ENCODE measurements at regions not wholly inside any gene's neighbourhood (a gene's known extent, or its start where the extent isn't known, plus 50 kb on each side); places are given as distances from the start of the nearest gene placed in this dataset.

GRCh38 chr14:29156096-29156495 lies 389.5 kb downstream of the FOXG1 start:
- Histone ChIP-seq H3K4me1 (ENCODE audit: control insufficient read depth, insufficient read depth, low read length, poor library complexity, severe bottlenecking) (no peaks in the 10 kb centered on the region), H3K9me3 (ENCODE audit: control insufficient read depth, low read length) (no peaks in the 10 kb centered on the region), H3K36me3 (ENCODE audit: control insufficient read depth, insufficient read depth, low read length) (no peaks in the 10 kb centered on the region), H3K27ac (ENCODE audit: low read depth, low read length, severe bottlenecking) (no peak overlapping the region), H3K4me3 (ENCODE audit: extremely low read depth, insufficient read depth, low read length, poor library complexity, severe bottlenecking) (no peak overlapping the region)

- Histone ChIP-seq H3K4me3 (ENCODE audit: extremely low read depth, insufficient read depth, low read length, poor library complexity, severe bottlenecking) (no peak overlapping the region), H3K36me3 (ENCODE audit: control insufficient read depth, insufficient read depth, low read length) (no peaks in the 10 kb centered on the region), H3K4me1 (ENCODE audit: control insufficient read depth, insufficient read depth, low read length, poor library complexity, severe bottlenecking) (no peaks in the 10 kb centered on the region), H3K27ac (ENCODE audit: low read depth, low read length, severe bottlenecking) (no peak overlapping the region), H3K9me3 (ENCODE audit: control insufficient read depth, low read length) (no peaks in the 10 kb centered on the region)
- 80% methylated on average over 1 of the region's 4 CpGs; no CpG with 5 or more reads in 1 of the 2 experiments for WGBS, 2 experiments (ENCODE audit: insufficient coverage in 2 of 2)
Measured at GRCh38 chr14:29161593-29161992, 395.0 kb downstream of the FOXG1 start.

GRCh38 chr14:29163109-29163508 lies 396.5 kb downstream of the FOXG1 start:
- Histone ChIP-seq H3K36me3 (ENCODE audit: control insufficient read depth, insufficient read depth, low read length) (no peaks in the 10 kb centered on the region), H3K4me1 (ENCODE audit: control insufficient read depth, insufficient read depth, low read length, poor library complexity, severe bottlenecking) (no peaks in the 10 kb centered on the region), H3K9me3 (ENCODE audit: control insufficient read depth, low read length) (no peaks in the 10 kb centered on the region), H3K4me3 (ENCODE audit: extremely low read depth, insufficient read depth, low read length, poor library complexity, severe bottlenecking) (no peak overlapping the region), H3K27ac (ENCODE audit: low read depth, low read length, severe bottlenecking) (no peak overlapping the region)
- WGBS, 2 experiments (ENCODE audit: insufficient coverage in 2 of 2), result 66 to 89% methylated on average over 2 of the region's 2 CpGs

GRCh38 chr14:29165431-29165830 lies 398.8 kb downstream of the FOXG1 start:
- Histone ChIP-seq H3K4me3 (ENCODE audit: extremely low read depth, insufficient read depth, low read length, poor library complexity, severe bottlenecking) (no peak overlapping the region), H3K4me1 (ENCODE audit: control insufficient read depth, insufficient read depth, low read length, poor library complexity, severe bottlenecking) (no peaks in the 10 kb centered on the region), H3K27ac (ENCODE audit: low read depth, low read length, severe bottlenecking) (no peak overlapping the region), H3K36me3 (ENCODE audit: control insufficient read depth, insufficient read depth, low read length) (no peaks in the 10 kb centered on the region), H3K9me3 (ENCODE audit: control insufficient read depth, low read length) (no peaks in the 10 kb centered on the region)
- WGBS, 2 experiments (ENCODE audit: insufficient coverage in 2 of 2), result no CpG with 5 or more reads among the region's 1 CpG

GRCh38 chr14:29166507-29166906 lies 399.9 kb downstream of the FOXG1 start:
- Histone ChIP-seq H3K36me3 (ENCODE audit: control insufficient read depth, insufficient read depth, low read length) (no peaks in the 10 kb centered on the region), H3K27ac (ENCODE audit: low read depth, low read length, severe bottlenecking) (no peak overlapping the region), H3K9me3 (ENCODE audit: control insufficient read depth, low read length) (no peaks in the 10 kb centered on the region), H3K4me1 (ENCODE audit: control insufficient read depth, insufficient read depth, low read length, poor library complexity, severe bottlenecking) (no peaks in the 10 kb centered on the region), H3K4me3 (ENCODE audit: extremely low read depth, insufficient read depth, low read length, poor library complexity, severe bottlenecking) (no peak overlapping the region)
- 60% methylated on average over 1 of the region's 1 CpG; no CpG with 5 or more reads in 1 of the 2 experiments for WGBS, 2 experiments (ENCODE audit: insufficient coverage in 2 of 2)

GRCh38 chr14:29168149-29168548 lies 401.6 kb downstream of the FOXG1 start:
- Histone ChIP-seq H3K27ac (ENCODE audit: low read depth, low read length, severe bottlenecking) (no peak overlapping the region), H3K4me3 (ENCODE audit: extremely low read depth, insufficient read depth, low read length, poor library complexity, severe bottlenecking) (no peak overlapping the region), H3K4me1 (ENCODE audit: control insufficient read depth, insufficient read depth, low read length, poor library complexity, severe bottlenecking) (no peaks in the 10 kb centered on the region), H3K36me3 (ENCODE audit: control insufficient read depth, insufficient read depth, low read length) (no peaks in the 10 kb centered on the region), H3K9me3 (ENCODE audit: control insufficient read depth, low read length) (no peaks in the 10 kb centered on the region)
- 78 to 93% methylated on average over 4 to 6 of the region's 7 CpGs for WGBS, 2 experiments (ENCODE audit: insufficient coverage in 2 of 2)

- Histone ChIP-seq H3K4me1 (ENCODE audit: control insufficient read depth, insufficient read depth, low read length, poor library complexity, severe bottlenecking) (no peaks in the 10 kb centered on the region), H3K27ac (ENCODE audit: low read depth, low read length, severe bottlenecking) (no peak overlapping the region), H3K9me3 (ENCODE audit: control insufficient read depth, low read length) (no peaks in the 10 kb centered on the region), H3K36me3 (ENCODE audit: control insufficient read depth, insufficient read depth, low read length) (no peaks in the 10 kb centered on the region), H3K4me3 (ENCODE audit: extremely low read depth, insufficient read depth, low read length, poor library complexity, severe bottlenecking) (no peak overlapping the region)
- WGBS, 2 experiments (ENCODE audit: insufficient coverage in 2 of 2), result 82 to 89% methylated on average over 3 of the region's 5 CpGs
Measured at GRCh38 chr14:29169408-29169807, 402.8 kb downstream of the FOXG1 start.

- Histone ChIP-seq H3K9me3 (ENCODE audit: control insufficient read depth, low read length) (no peaks in the 10 kb centered on the region), H3K27ac (ENCODE audit: low read depth, low read length, severe bottlenecking) (no peak overlapping the region), H3K4me1 (ENCODE audit: control insufficient read depth, insufficient read depth, low read length, poor library complexity, severe bottlenecking) (no peaks in the 10 kb centered on the region), H3K4me3 (ENCODE audit: extremely low read depth, insufficient read depth, low read length, poor library complexity, severe bottlenecking) (no peak overlapping the region), H3K36me3 (ENCODE audit: control insufficient read depth, insufficient read depth, low read length) (no peaks in the 10 kb centered on the region)
- WGBS, 2 experiments (ENCODE audit: insufficient coverage in 2 of 2), result 86% methylated on average over 1 of the region's 2 CpGs; no CpG with 5 or more reads in 1 of the 2 experiments
Measured at GRCh38 chr14:29175706-29176105, 409.1 kb downstream of the FOXG1 start.

GRCh38 chr14:29176876-29177275 lies 410.3 kb downstream of the FOXG1 start:
- Histone ChIP-seq H3K4me1 (ENCODE audit: control insufficient read depth, insufficient read depth, low read length, poor library complexity, severe bottlenecking) (no peaks in the 10 kb centered on the region), H3K36me3 (ENCODE audit: control insufficient read depth, insufficient read depth, low read length) (no peaks in the 10 kb centered on the region), H3K4me3 (ENCODE audit: extremely low read depth, insufficient read depth, low read length, poor library complexity, severe bottlenecking) (no peak overlapping the region), H3K27ac (ENCODE audit: low read depth, low read length, severe bottlenecking) (no peak overlapping the region), H3K9me3 (ENCODE audit: control insufficient read depth, low read length) (no peaks in the 10 kb centered on the region)
- 60% methylated on average over 1 of the region's 2 CpGs; no CpG with 5 or more reads in 1 of the 2 experiments for WGBS, 2 experiments (ENCODE audit: insufficient coverage in 2 of 2)

GRCh38 chr14:29178971-29179370 lies 412.4 kb downstream of the FOXG1 start:
- H3K4me3 ChIP-seq (ENCODE audit: extremely low read depth, insufficient read depth, low read length, poor library complexity, severe bottlenecking), result no peak overlapping the region
- H3K36me3 ChIP-seq (ENCODE audit: control insufficient read depth, insufficient read depth, low read length), result no peaks in the 10 kb centered on the region
- H3K27ac ChIP-seq (ENCODE audit: low read depth, low read length, severe bottlenecking), result no peak overlapping the region
- H3K4me1 ChIP-seq (ENCODE audit: control insufficient read depth, insufficient read depth, low read length, poor library complexity, severe bottlenecking), result no peaks in the 10 kb centered on the region
- 100% methylated on average over 1 of the region's 1 CpG; no CpG with 5 or more reads in 1 of the 2 experiments for WGBS, 2 experiments (ENCODE audit: insufficient coverage in 2 of 2)
- no peaks in the 10 kb centered on the region for H3K9me3 ChIP-seq (ENCODE audit: control insufficient read depth, low read length)

- Histone ChIP-seq H3K9me3 (ENCODE audit: control insufficient read depth, low read length) (no peaks in the 10 kb centered on the region), H3K4me3 (ENCODE audit: extremely low read depth, insufficient read depth, low read length, poor library complexity, severe bottlenecking) (no peak overlapping the region), H3K36me3 (ENCODE audit: control insufficient read depth, insufficient read depth, low read length) (no peaks in the 10 kb centered on the region), H3K4me1 (ENCODE audit: control insufficient read depth, insufficient read depth, low read length, poor library complexity, severe bottlenecking) (no peaks in the 10 kb centered on the region), H3K27ac (ENCODE audit: low read depth, low read length, severe bottlenecking) (no peak overlapping the region)
Measured at GRCh38 chr14:29191092-29191491, 424.5 kb downstream of the FOXG1 start.

- no CpG with 5 or more reads among the region's 1 CpG for WGBS, 2 experiments (ENCODE audit: insufficient coverage in 2 of 2)
- no peak overlapping the region for H3K27ac ChIP-seq (ENCODE audit: low read depth, low read length, severe bottlenecking)
- H3K36me3 ChIP-seq (ENCODE audit: control insufficient read depth, insufficient read depth, low read length), result no peaks in the 10 kb centered on the region
- H3K9me3 ChIP-seq (ENCODE audit: control insufficient read depth, low read length), result no peaks in the 10 kb centered on the region
- no peaks in the 10 kb centered on the region for H3K4me1 ChIP-seq (ENCODE audit: control insufficient read depth, insufficient read depth, low read length, poor library complexity, severe bottlenecking)
- H3K4me3 ChIP-seq (ENCODE audit: extremely low read depth, insufficient read depth, low read length, poor library complexity, severe bottlenecking), result no peak overlapping the region
Measured at GRCh38 chr14:29197557-29197956, 431.0 kb downstream of the FOXG1 start.

Data from mesodermal cell (in vitro differentiated cells).